ENCODE measurements at regions not wholly inside any gene's neighbourhood (a gene's known extent, or its start where the extent isn't known, plus 50 kb on each side); places are given as distances from the start of the nearest gene placed in this dataset.

DNA sequence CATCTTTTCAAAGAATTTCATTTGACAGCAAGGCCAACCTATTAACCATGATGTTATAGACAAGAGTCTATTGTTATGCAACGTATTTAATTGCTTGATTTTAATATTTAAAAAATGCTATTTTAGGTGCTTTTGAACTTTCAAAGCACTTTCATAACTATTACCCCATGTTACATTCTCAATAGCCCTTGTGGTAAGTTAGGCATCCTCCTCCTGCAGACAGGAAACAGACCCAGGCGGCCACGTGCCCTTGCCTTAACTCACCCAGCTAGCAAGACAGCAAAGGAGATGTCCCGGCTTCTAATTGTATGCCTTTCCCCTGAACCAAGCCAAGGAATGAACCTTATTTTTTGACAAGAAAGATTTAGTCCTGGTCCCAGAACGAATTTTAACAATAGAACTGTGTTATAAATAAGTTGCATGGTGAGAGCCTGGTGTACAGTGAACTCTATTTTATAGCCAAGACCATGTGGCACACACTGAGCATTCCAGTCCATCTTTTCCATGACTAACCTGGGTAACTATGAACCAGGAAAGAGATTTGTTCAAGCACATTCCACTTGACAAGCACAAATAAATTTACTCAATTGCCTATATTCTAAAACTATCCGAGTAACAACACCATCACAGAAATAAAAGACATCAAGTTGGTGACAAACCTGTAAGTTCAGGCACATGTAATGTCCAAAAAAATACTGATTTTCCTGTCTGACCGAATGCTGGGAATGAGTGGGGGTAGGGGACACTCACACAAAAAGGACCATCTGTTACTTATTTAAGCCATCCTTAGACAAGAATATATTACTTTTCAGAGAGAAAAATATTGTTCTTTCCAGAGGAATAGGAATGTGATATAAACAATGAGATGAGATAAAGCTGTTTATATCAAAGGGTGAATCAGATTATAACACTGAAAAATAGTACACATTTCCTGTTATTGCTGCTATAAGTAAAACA, 163.0 kb downstream of the EFNB2 start:
- TF ChIP-seq POLR2A (IDR thresholded peaks at IDR 0.05) (no peak), POLR2AphosphoS5 (IDR thresholded peaks at IDR 0.05; ENCODE audit: insufficient read depth in 1 of 2, low read depth in 1 of 2) (no peak)
- TF ChIP-seq, protein P1, sequence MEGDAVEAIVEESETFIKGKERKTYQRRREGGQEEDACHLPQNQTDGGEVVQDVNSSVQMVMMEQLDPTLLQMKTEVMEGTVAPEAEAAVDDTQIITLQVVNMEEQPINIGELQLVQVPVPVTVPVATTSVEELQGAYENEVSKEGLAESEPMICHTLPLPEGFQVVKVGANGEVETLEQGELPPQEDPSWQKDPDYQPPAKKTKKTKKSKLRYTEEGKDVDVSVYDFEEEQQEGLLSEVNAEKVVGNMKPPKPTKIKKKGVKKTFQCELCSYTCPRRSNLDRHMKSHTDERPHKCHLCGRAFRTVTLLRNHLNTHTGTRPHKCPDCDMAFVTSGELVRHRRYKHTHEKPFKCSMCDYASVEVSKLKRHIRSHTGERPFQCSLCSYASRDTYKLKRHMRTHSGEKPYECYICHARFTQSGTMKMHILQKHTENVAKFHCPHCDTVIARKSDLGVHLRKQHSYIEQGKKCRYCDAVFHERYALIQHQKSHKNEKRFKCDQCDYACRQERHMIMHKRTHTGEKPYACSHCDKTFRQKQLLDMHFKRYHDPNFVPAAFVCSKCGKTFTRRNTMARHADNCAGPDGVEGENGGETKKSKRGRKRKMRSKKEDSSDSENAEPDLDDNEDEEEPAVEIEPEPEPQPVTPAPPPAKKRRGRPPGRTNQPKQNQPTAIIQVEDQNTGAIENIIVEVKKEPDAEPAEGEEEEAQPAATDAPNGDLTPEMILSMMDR (IDR thresholded peaks at IDR 0.05) = no peak

All from vagina (tissue), 2 donors.